ENCODE measurements at regions not wholly inside any gene's neighbourhood (a gene's known extent, or its start where the extent isn't known, plus 50 kb on each side); places are given as distances from the start of the nearest gene placed in this dataset.

DNA sequence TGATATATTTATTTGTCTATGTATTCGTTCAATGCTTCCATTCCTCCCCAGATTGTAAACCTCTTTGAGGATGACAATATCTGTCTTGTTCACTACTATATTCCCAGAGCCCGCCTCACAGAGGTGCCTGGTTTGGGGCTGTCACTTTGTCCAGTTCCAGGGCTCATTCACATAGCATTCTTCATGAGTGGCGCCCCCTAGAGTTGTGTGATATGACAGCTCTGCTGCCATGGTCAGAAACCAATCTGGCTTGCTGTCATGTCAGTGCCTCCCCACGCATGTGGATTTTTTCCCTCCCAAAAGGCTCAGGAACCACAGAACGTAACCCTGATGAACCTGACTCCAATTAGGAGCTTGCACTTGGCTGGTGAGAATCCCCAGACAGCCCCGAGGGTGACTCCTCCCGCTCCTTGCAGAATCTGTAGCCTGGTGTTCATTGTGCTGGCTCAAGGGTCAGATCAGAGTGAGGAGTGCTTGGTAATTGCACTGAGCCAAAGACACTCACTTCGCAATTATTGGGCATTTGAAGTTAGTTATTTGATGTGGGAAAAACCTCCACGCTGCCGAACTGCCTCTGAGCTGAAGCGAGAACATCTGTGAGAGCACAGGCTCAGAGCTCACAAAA is 145.5 kb downstream of the PTPN11 start:
- TF ChIP-seq, protein P1, sequence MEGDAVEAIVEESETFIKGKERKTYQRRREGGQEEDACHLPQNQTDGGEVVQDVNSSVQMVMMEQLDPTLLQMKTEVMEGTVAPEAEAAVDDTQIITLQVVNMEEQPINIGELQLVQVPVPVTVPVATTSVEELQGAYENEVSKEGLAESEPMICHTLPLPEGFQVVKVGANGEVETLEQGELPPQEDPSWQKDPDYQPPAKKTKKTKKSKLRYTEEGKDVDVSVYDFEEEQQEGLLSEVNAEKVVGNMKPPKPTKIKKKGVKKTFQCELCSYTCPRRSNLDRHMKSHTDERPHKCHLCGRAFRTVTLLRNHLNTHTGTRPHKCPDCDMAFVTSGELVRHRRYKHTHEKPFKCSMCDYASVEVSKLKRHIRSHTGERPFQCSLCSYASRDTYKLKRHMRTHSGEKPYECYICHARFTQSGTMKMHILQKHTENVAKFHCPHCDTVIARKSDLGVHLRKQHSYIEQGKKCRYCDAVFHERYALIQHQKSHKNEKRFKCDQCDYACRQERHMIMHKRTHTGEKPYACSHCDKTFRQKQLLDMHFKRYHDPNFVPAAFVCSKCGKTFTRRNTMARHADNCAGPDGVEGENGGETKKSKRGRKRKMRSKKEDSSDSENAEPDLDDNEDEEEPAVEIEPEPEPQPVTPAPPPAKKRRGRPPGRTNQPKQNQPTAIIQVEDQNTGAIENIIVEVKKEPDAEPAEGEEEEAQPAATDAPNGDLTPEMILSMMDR (IDR thresholded peaks at IDR 0.05), result no peak
- TF ChIP-seq POLR2A (IDR thresholded peaks at IDR 0.05), result no peak
